ENCODE measurements at regions not wholly inside any gene's neighbourhood (a gene's known extent, or its start where the extent isn't known, plus 50 kb on each side); places are given as distances from the start of the nearest gene placed in this dataset.
"Not testable (repeated sequence)": the region's sequence is repeated elsewhere in the genome, so short reads cannot be mapped to it uniquely, and the experiment has no call there.

DNA sequence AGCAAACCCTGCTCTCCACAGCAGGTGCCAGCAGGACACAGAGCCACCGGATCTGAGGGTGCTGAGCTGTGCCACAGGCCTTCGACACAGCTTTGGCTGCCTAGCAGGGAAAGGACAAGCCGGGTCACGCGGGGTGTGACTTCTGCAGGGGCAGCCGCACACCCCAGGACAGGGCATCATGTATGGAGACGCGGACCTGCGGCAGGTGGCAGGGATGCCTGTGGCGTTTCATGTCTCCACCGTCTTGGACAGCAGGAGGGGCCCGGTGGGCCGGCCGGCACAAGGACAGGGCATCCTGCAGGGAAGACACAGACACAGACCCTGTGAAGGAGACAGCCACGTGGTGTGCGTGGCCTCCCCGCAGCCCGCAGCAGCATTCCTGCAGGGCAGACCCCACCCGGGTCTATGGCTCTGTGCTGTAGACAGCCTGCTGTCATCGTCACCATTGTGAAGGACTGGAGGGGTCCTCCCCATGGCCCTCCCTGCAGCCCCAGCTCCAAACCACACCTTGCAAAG lies 109.2 kb downstream of the PDGFA start:
- no peaks in the 10 kb centered on the region for H3K36me3 Mint-ChIP-seq (ENCODE audit: low read depth)
- H3K27ac Mint-ChIP-seq: no peak overlapping the region
- no peaks in the 10 kb centered on the region for H3K27me3 Mint-ChIP-seq (ENCODE audit: low read depth)
- DNase-seq (ENCODE audit: low spot score): no peak
- H3K4me1 Mint-ChIP-seq (ENCODE audit: low read depth): no peaks in the 10 kb centered on the region
- no peak overlapping the region for H3K4me3 Mint-ChIP-seq
- H3K9me3 Mint-ChIP-seq: no peaks in the 10 kb centered on the region

DNA sequence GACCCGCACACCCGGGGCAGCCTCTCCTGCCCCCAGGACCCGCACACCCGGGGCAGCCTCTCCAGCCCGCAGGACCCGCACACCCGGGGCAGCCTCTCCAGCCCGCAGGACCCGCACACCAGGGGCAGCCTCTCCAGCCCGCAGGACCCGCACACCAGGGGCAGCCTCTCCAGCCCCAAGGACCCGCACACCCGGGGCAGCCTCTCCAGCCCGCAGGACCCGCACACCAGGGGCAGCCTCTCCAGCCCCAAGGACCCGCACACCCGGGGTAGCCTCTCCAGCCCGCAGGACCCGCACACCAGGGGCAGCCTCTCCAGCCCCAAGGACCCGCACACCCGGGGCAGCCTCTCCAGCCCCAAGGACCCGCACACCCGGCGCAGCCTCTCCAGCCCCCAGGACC lies 108.5 kb downstream of the PDGFA start:
- not testable (repeated sequence) for H3K9me3 Mint-ChIP-seq; H3K27me3 Mint-ChIP-seq (ENCODE audit: low read depth); H3K36me3 Mint-ChIP-seq (ENCODE audit: low read depth); H3K4me1 Mint-ChIP-seq (ENCODE audit: low read depth); DNase-seq (ENCODE audit: low spot score); H3K27ac Mint-ChIP-seq; H3K4me3 Mint-ChIP-seq

DNA sequence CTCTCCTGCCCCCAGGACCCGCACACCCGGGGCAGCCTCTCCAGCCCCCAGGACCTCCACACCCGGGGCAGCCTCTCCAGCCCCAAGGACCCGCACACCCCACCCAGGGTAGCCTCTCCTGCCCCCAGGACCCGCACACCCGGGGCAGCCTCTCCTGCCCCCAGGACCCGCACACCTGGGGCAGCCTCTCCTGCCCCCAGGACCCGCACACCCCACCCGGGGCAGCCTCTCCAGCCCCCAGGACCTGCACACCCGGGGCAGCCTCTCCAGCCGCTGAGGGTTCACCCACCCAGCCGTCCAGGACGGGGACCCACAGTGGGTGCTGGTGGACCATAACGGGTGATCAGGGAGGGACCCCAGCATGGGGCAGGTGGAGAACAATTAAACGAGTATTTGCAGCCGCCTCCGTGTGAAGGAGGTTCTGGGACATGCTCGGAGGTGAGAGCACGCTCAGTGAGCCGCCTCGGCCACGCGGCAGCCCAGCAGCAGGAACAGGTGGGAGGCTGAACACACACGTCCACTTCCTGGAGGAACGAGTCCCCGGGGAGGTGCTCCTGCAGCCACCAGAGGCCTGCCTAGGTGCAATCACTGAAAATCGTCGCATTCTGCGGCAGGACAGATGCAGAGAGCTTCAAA lies 107.9 kb downstream of the PDGFA start:
- no peak overlapping the region for H3K27ac Mint-ChIP-seq
- no peaks in the 10 kb centered on the region for H3K27me3 Mint-ChIP-seq (ENCODE audit: low read depth)
- H3K9me3 Mint-ChIP-seq: no peaks in the 10 kb centered on the region
- no peaks in the 10 kb centered on the region for H3K4me1 Mint-ChIP-seq (ENCODE audit: low read depth)
- H3K4me3 Mint-ChIP-seq: no peak overlapping the region
- H3K36me3 Mint-ChIP-seq (ENCODE audit: low read depth): no peaks in the 10 kb centered on the region
- DNase-seq (ENCODE audit: low spot score): no peak

DNA sequence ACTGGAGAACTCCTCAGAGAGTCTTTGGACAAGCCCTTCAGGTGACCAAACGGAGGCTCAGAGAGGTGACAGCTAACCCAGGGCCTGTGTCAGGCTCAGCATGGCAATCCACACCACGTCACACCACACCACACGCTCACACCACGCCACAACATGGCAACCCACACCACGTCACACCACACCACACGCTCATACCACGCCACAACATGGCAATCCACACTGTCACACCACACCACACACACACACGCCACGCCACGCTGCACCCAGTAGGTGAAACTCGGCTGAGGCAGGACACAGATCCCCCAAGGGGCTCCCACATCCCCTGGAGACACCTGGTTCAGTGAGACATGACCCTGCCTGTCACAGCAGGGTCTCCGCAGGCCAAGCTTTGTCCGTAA lies 107.3 kb downstream of the PDGFA start:
- H3K4me1 Mint-ChIP-seq (ENCODE audit: low read depth): no peaks in the 10 kb centered on the region
- H3K4me3 Mint-ChIP-seq: no peak overlapping the region
- H3K27me3 Mint-ChIP-seq (ENCODE audit: low read depth): no peaks in the 10 kb centered on the region
- DNase-seq (ENCODE audit: low spot score): no peak
- no peaks in the 10 kb centered on the region for H3K36me3 Mint-ChIP-seq (ENCODE audit: low read depth)
- H3K9me3 Mint-ChIP-seq: no peaks in the 10 kb centered on the region
- no peak overlapping the region for H3K27ac Mint-ChIP-seq

DNA sequence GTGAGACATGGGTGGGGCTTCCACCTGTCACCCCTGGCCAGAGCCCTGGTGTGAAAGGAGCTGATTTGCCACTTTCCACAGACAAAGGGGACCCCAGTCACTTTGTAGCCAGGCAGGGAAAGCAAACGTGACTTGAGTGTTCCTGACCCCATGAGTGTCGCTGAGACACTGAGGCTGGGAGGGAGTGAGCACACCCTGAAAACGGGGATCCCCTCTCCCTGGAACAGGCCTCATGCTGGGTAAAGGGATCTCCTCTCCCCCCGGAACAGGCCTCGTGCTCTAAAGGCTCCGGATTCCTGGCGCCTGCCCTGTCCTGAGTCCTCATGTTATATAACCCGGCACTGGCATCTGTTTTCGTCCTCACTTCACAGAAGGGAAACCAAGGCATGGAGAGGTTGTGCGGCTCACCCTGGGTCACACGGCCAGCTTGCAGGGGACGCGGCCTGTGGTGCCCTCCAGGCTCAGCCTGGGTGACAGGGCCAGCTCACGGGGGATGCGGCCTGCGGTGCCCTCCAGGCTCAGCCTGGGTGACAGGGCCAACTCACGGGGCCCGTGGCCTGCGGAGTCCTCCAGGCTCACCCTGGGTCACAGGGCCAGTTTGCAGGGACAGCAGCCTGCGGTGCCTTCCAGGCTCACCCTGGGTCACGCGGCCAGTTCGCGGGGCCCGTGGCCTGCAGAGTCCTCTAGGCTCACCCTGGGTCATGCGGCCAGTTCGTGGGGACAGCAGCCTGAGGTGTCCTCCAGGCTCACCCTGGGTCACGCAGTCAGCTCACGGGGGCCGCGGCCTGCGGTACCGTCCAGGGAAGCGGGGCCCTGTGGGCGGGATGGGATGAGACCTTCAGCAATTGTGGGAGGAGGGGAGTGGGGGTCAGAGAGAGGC lies 104.7 kb downstream of the PDGFA start:
- no peak for DNase-seq (ENCODE audit: low spot score)
- H3K36me3 Mint-ChIP-seq (ENCODE audit: low read depth): no peaks in the 10 kb centered on the region
- H3K4me1 Mint-ChIP-seq (ENCODE audit: low read depth): no peaks in the 10 kb centered on the region
- H3K9me3 Mint-ChIP-seq: peaks cover 4% of the 10 kb centered on the region
- no peak overlapping the region for H3K27ac Mint-ChIP-seq
- no peaks in the 10 kb centered on the region for H3K27me3 Mint-ChIP-seq (ENCODE audit: low read depth)
- no peak overlapping the region for H3K4me3 Mint-ChIP-seq

DNA sequence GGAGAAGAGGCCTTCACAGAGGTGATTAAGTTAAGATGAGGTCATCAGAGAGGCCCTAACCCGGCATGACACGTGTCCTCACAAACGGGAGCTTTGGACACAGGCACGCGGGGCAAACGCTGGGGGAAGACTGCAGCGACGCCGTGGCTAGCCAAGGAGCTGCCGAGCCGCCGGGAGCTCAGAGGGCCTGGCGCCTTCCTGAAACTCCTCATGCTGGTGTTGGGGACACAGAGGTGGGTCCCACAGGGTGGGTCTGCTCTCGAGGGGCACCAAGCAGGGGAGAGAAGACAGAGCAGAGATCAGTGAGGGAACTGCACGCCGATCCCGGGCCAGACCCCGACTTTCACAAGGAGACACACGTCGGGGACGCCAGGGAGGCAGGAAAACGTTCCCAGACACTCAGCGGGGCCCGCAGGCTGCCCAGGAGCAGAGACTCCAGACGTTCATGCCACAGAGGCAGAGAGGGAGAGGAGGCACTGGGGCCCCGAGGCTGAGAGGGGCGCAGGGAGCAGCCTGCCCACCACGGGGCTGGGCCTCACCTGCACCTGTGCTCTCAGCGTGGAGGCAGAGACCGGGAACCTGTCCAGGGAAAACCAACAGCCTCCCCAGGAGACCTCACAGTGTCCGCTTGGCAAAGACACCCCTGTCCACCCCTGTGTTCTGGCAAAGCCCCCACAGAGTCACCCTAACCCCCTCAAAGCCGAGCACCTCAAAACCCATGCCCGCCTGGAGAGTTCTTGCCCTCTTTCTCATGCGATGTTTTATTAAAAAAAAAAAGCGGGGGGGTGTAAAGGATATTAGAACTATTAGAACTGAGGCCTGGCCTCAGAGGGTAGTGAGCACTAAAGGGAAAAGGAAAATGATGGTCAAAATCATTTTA lies 103.8 kb downstream of the PDGFA start:
- Mint-ChIP-seq H3K27me3 (ENCODE audit: low read depth) (no peaks in the 10 kb centered on the region), H3K9me3 (peaks cover 4% of the 10 kb centered on the region), H3K36me3 (ENCODE audit: low read depth) (no peaks in the 10 kb centered on the region), H3K4me3 (no peak overlapping the region), H3K27ac (no peak overlapping the region), H3K4me1 (ENCODE audit: low read depth) (no peaks in the 10 kb centered on the region)
- no peak for DNase-seq (ENCODE audit: low spot score)

DNA sequence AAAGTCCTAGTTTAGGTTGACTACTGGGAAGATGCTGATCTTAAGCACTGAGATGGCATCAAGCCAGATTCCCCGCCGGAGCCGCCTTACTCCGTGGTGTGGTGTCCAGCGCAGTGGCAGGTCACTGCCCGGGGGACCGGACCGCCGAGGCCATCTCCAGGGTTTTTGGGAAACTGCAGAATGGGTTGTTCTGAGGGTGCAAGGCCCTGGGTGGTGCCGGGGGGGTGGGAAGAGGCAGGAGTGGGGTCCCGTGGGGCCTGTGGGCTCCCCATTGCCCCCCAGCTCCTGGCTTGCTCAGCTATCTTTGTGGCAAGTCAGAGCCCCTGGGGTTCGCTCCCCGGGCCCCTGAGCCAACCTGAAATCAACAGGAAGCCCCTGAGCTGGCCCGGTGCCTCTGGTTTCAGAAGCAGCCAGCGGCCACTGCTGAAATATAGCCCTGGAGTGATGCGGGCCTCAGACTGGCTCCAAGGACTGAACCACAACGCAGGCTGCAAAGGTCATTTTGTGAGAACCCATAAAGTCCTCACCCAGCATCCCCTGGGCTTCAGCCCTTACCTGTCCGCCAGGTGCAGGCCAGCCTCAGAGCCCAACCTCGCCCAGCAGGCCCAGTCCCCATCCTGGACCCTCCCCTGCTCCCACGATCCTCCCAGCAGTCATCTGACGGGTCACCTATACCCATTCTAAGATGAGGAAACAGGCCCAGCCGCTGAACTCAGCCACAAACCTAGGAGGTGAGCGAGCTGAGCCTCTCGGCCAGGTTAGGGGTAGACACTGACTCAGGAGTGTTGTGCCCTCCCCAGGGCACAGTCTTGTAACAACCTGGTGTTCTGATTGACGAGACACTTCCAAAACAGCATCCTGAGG lies 102.7 kb downstream of the PDGFA start:
- no peak for DNase-seq (ENCODE audit: low spot score)

DNA sequence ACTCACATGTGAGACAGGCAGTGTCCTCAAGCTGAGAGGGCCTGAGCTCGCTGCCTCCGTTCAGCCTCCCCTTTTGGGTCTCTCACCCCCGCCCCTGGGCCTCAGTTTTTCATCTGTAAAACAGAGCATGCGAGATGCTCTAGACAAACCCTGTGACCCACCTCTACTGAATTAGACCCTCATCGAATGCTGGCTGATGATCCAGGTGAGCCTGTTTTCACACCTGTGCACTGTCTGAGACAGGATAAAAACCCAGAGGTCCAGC lies 102.1 kb downstream of the PDGFA start:
- no peak for DNase-seq (ENCODE audit: low spot score)
- peaks cover 4% of the 10 kb centered on the region for H3K9me3 Mint-ChIP-seq
- no peak overlapping the region for H3K4me3 Mint-ChIP-seq
- no peak overlapping the region for H3K27ac Mint-ChIP-seq
- no peaks in the 10 kb centered on the region for H3K36me3 Mint-ChIP-seq (ENCODE audit: low read depth)
- H3K27me3 Mint-ChIP-seq (ENCODE audit: low read depth): no peaks in the 10 kb centered on the region
- no peaks in the 10 kb centered on the region for H3K4me1 Mint-ChIP-seq (ENCODE audit: low read depth)

More for the DNA sequence above, 102.7 kb downstream of the PDGFA start:
- H3K27ac Mint-ChIP-seq: no peak overlapping the region
- H3K4me3 Mint-ChIP-seq: no peak overlapping the region
- H3K9me3 Mint-ChIP-seq: peaks cover 4% of the 10 kb centered on the region
- no peaks in the 10 kb centered on the region for H3K4me1 Mint-ChIP-seq (ENCODE audit: low read depth)
- no peaks in the 10 kb centered on the region for H3K27me3 Mint-ChIP-seq (ENCODE audit: low read depth)
- no peaks in the 10 kb centered on the region for H3K36me3 Mint-ChIP-seq (ENCODE audit: low read depth)

DNA sequence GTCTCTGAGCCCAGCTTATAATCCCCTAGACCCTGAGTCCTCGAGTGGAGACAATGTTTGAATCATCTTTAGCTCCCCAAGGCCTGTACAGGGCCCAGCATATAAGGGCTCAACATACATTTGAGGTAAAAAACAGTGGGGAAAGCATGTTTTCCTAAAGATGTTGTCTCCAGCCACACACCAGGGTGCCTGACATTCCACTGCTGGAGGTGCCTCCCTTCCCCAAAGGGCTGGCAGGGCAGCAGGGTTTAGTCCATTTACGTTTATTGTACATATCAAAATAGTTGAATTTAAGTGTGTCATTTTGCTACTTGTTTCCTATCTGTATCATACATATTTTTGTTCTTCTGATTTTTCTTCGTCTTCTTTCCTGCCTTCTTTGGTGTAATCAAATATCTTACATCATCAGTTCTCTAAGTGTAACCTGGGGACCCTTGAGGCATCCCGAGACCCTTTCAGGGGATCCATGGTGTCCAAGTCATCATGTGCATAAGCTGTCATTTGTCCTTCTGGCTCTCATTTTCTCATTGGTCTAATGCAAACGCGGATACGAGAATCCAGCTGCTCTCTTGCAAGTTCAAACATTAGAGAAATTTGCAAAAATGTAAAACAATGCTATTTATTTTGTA lies 101.6 kb downstream of the PDGFA start:
- no peak for DNase-seq (ENCODE audit: low spot score)
- H3K4me1 Mint-ChIP-seq (ENCODE audit: low read depth): no peaks in the 10 kb centered on the region
- H3K9me3 Mint-ChIP-seq: peaks cover 4% of the 10 kb centered on the region
- no peak overlapping the region for H3K27ac Mint-ChIP-seq
- H3K4me3 Mint-ChIP-seq: no peak overlapping the region
- no peaks in the 10 kb centered on the region for H3K36me3 Mint-ChIP-seq (ENCODE audit: low read depth)
- no peaks in the 10 kb centered on the region for H3K27me3 Mint-ChIP-seq (ENCODE audit: low read depth)

DNA sequence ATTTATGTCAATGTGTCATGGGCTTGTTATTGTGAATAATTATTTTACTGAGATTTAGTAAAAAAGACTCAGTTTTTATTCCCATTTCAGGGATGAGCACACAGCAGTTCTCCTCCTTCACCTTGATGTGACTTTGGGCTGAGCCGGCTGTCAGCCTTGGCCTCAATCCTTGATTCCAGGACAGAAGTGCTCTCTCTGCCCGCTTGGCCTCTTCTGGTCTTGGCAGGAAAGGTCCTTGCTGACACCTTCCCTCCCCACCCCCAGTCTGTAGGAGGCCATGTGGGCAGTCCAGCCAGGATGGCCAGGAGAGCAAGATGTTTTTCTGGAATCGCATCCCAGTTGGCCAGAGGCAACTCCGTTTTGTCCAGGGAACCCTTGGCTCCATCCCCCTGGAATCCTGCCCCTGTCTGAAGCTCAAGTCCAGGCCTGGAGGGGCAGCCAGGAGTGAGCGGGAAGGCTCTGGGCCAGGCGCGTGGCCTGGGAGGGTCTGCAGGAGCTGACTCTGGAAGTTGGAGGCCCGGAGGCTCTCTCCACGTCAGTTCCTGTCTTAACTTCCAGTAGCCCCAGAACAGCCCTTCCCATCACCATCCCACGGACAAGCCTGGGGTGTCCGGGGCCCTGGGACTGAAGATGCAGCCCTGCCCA lies 100.9 kb downstream of the PDGFA start:
- H3K9me3 Mint-ChIP-seq: peaks cover 4% of the 10 kb centered on the region

DNA sequence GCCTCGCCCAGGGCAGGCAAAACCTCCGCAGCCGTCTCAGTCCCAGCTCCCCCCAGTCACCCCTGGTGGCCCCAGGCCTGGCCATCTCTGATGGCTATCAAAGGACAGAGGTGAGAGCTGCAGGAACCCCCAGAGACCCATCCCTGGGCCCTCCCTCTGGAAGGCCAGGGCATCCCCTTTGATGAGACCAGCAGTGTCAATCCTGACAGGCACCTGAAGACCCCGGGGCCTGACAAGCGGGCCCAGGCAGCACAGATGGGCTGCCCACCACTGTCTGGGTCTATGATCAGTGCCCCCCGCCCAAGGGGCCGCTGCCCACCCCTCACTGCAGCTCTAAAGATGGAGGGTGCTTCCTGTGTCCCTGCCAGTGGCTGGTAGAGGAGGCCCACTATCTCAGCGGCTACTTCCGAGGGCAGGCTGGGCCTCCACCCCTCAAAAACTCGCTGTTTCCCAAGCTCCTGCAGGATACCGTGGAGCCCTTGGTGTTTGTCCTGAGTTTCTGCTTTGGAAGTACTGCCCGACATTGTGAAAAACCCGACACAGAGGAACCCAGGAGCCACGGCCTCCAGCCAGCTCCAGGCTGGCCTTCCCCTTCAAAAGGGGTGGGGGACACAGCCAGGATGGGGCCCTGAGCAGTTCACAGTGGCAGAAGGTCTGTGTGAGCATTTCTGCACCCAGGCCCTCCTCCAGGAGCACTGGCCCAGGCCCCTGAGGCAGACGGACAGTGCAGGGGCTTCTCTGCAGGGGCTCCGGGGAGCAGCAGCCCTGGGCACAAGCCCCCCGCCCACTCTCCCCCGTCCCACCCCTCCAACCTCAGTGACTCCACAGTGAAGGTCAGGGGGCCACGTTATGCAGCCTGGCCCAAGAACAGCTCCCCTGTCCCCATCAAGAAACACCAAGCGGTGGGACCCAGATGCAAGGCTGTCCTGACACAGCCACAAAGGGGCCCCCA lies 99.2 kb downstream of the PDGFA start:
- Mint-ChIP-seq H3K27ac (no peak overlapping the region), H3K36me3 (ENCODE audit: low read depth) (no peaks in the 10 kb centered on the region), H3K4me3 (no peak overlapping the region), H3K27me3 (ENCODE audit: low read depth) (no peaks in the 10 kb centered on the region), H3K9me3 (peaks cover 4% of the 10 kb centered on the region), H3K4me1 (ENCODE audit: low read depth) (no peaks in the 10 kb centered on the region)
- DNase-seq (ENCODE audit: low spot score): no peak

More for the DNA sequence above, 100.9 kb downstream of the PDGFA start:
- no peak overlapping the region for H3K27ac Mint-ChIP-seq
- DNase-seq (ENCODE audit: low spot score): no peak
- H3K4me3 Mint-ChIP-seq: no peak overlapping the region
- no peaks in the 10 kb centered on the region for H3K4me1 Mint-ChIP-seq (ENCODE audit: low read depth)
- H3K27me3 Mint-ChIP-seq (ENCODE audit: low read depth): no peaks in the 10 kb centered on the region
- no peaks in the 10 kb centered on the region for H3K36me3 Mint-ChIP-seq (ENCODE audit: low read depth)
